GM19193 (cell line): ENCODE measurements at regions not wholly inside any gene's neighbourhood (a gene's known extent, or its start where the extent isn't known, plus 50 kb on each side); places are given as distances from the start of the nearest gene placed in this dataset.

Experiments
- POLR2A ChIP-seq: IDR thresholded peaks from 4 replicates; pipeline ENCODE4 v1.6.1; 2011; ENCODE audit not compliant: insufficient read depth, insufficient read length; ENCODE audit errors: extremely low read depth

DNA sequence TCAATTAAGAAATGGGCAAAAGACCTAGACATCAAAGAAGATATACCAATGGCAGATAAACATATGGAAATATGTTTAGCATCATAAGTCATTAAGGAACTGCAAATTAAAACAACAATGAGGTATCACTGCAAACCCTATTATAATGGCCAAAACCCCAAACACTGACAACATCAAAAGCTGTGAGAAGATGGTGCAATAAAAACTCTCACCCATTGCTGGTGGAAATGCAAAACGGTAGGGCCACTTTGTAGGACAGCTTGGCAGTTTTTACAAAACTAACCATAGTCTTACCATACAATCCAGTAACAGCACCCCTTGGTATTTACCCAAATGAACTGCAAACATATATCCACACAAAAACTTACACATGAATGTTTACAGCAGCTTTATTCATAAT, 213.1 kb downstream of the UBE2E3 start:
- TF ChIP-seq POLR2A = no peak

GRCh38 chr2:181196401-181196800, 216.0 kb downstream of the UBE2E3 start:
- no peak for TF ChIP-seq POLR2A

- TF ChIP-seq POLR2A = no peak
These were observed 216.8 kb downstream of the UBE2E3 start for GRCh38 chr2:181197140-181197760.

- no peak for TF ChIP-seq POLR2A
These were observed 217.9 kb downstream of the UBE2E3 start for GRCh38 chr2:181198183-181198864.

- no peak for TF ChIP-seq POLR2A
These were observed 223.0 kb downstream of the UBE2E3 start for GRCh38 chr2:181203412-181203811.

DNA sequence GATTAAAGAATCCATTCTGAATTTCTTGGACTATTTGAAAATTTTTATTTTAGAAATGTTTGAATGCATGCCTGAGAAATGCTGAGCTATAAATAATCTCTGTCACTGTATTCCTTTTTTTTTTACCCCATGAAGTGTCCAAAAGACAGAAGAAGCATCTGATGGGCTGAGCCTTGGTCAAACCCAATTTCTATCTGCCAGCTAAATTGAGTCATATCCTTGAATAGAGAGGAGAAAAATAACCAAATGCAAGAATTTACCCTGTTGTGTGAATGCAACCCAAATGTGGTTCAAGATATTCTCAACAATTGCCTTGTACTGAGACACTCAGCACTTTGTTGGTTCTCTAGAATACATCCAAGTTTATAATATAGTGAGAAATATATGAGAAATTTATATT, 223.5 kb downstream of the UBE2E3 start:
- no peak for TF ChIP-seq POLR2A

- TF ChIP-seq POLR2A = no peak
These were observed 238.0 kb downstream of the UBE2E3 start for GRCh38 chr2:181218401-181218821.

GRCh38 chr2:181223234-181223633, 234.0 kb upstream of the ITGA4 start:
- no peak for TF ChIP-seq POLR2A

GRCh38 chr2:181224866-181225265, 232.3 kb upstream of the ITGA4 start:
- TF ChIP-seq POLR2A = no peak

GRCh38 chr2:181228661-181229060, 228.5 kb upstream of the ITGA4 start:
- no peak for TF ChIP-seq POLR2A

DNA sequence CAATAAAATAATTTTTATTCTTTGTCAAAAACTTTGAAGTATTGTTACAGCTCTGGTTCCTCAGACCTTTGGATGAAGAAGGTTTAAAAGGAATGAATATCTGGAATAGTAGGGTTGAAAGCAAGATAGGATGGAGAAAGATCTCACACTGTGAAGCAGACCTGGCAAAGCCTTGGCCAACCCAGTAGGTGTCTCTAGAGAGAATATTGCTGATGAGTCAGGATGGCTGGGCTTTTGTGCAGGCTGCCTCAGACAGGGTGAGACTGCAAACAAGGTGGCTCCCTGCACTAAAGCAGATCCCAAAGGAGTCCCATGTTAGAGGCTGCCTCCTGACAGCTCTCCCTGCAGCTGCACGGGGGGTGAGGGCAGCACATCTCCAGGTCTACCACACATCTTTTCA, 226.0 kb upstream of the ITGA4 start:
- TF ChIP-seq POLR2A = no peak

DNA sequence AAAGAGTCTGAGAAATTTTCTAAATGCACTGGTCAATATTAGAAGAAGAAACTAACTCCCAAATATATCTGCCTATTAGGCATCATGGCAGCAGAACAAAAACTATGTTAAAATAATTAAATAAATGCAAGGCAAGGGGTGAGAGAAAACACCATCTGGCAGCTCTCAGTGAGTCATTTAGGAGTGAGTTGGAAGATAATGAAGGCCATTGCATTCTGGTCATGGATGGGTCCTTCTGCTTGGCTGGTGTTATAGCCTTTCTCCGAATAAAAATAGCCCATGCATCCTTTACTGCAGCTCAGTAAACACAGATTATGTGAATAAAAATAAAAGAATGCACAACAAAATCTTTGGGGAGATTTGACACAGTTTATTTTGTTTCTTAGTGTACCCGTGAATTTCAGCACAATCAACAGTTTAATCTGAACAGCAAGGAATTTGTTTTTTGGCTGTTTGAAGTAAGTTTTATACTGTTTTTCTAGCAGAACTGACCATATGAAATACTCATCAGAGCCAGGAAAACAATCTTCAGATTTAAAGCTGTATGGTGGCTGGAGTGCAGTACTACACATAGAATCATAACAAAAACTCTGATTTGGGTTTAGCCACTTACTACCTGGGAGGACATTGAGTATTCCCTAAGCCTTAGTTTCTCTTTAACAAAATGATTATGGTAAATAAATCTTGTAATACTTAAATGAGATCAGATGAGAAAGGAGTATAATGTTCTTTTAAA, 225.1 kb upstream of the ITGA4 start:
- no peak for TF ChIP-seq POLR2A

- no peak for TF ChIP-seq POLR2A
These were observed 222.7 kb upstream of the ITGA4 start for GRCh38 chr2:181234487-181234891.

GRCh38 chr2:181235011-181235410, 222.2 kb upstream of the ITGA4 start:
- no peak for TF ChIP-seq POLR2A

DNA sequence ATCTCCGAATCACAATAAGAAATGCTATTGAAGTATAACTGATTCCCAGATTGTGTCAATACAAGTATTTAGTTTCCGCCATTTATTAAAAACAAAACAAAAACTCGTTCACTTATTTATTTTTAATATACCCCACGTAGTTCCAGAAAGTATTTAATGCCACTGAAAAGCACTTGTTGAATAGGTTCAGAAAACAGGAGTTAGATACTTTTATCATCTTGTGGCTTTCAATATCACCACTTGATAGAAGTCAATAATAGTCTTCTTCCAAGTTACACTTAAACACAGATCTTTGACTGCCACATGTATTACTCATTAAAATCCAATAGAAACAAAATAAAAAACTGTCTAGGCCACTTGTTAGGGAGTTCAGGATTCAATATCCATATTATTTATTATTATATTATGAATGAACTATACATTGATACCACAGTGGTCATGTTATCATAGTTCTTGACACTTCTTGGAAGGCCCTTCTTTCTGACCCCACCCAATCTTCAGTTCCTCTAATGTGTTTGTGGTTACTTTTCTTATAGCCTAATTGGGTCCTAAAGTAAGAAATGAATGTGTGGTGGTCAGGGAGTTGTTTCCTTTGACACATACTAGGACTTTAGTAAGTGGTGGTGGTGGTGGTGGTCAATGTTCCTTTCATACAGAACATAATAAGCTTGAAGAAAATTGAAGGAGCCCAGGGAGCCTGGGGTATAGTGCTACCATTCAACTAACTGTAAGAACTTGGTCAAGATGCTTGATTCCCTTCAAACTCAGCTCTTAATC, 221.3 kb upstream of the ITGA4 start:
- TF ChIP-seq POLR2A = no peak
